SK-N-SH (cell line): ENCODE measurements at regions not wholly inside any gene's neighbourhood (a gene's known extent, or its start where the extent isn't known, plus 50 kb on each side); places are given as distances from the start of the nearest gene placed in this dataset.
"Not testable (repeated sequence)": the region's sequence is repeated elsewhere in the genome, so short reads cannot be mapped to it uniquely, and the experiment has no call there.

ENCODE experiments used
- CTCF ChIA-PET: fragments of 300-600, 350-600 bp; formaldehyde crosslinking; extraction: SDS; loops from one replicate; lab custom pipeline; 2021; lab: Yijun Ruan, JAX
- POLR2A ChIA-PET: fragments of 350-600 bp; sonication (Branson Sonifier 250); formaldehyde crosslinking; extraction: SDS; loops from one replicate; lab custom pipeline; 2020; ENCODE audit warnings: antibody characterized with exemption, inconsistent platforms; lab: Yijun Ruan, JAX
- DNase-seq: peaks from one replicate; pipeline ENCODE4 v3.0.0; 2012
- H2AFZ ChIP-seq: fragments of 200-600 bp; sonication (generic); 2 replicates; pipeline ENCODE4 v1.8.1; 2016; ENCODE audit warnings: antibody characterized with exemption, mild to moderate bottlenecking, low read depth
- H3F3A ChIP-seq: fragments of 200-600 bp; sonication (generic); replicated peaks from 2 replicates; pipeline ENCODE3; 2016; ENCODE audit warnings: antibody characterized with exemption, mild to moderate bottlenecking; ENCODE audit not compliant: insufficient read depth
- H3K27ac ChIP-seq, 2 experiments: fragments of 200-500 bp in 1 of 2; fragments of 200-600 bp in 1 of 2; sonication (Bioruptor generic) in 1 of 2; sonication (generic), shearing (Covaris generic) in 1 of 2; 2 replicates each; pipeline versions ENCODE4 v1.5.1 to v1.6.1; 2014 to 2016; ENCODE audit warnings: low read depth in 2 of 2, inconsistent platforms in 1 of 2, low read length in 1 of 2, mild to moderate bottlenecking in 1 of 2, mixed read lengths in 1 of 2
- H3K27me3 ChIP-seq: fragments of 200-600 bp; sonication (generic), shearing (Covaris generic); 2 replicates; pipeline ENCODE4 v1.6.1; 2016; ENCODE audit warnings: mixed run types; ENCODE audit not compliant: insufficient read depth
- H3K36me3 ChIP-seq, 2 experiments: fragments of 200-500 bp in 1 of 2; fragments of 200-600 bp in 1 of 2; sonication (Bioruptor generic) in 1 of 2; sonication (generic) in 1 of 2; replicated peaks in 1 of 2; 2 replicates each; pipeline versions ENCODE3 to v1.5.1; 2014 to 2016; ENCODE audit warnings: low read length in 1 of 2, mild to moderate bottlenecking in 1 of 2; ENCODE audit not compliant: insufficient read depth in 2 of 2, control insufficient read depth in 1 of 2
- H3K4me1 ChIP-seq, 2 experiments: fragments of 200-500 bp in 1 of 2; fragments of 200-600 bp in 1 of 2; sonication (Bioruptor generic) in 1 of 2; sonication (generic), shearing (Covaris generic) in 1 of 2; 2 replicates each; pipeline versions ENCODE4 v1.5.1 to v1.6.1; 2014 to 2016; ENCODE audit warnings: low read depth in 1 of 2, low read length in 1 of 2, mixed run types in 1 of 2; ENCODE audit not compliant: insufficient read depth in 2 of 2, control insufficient read depth in 1 of 2
- H3K4me2 ChIP-seq: fragments of 200-600 bp; sonication (generic), shearing (Covaris generic); 2 replicates; pipeline ENCODE4 v1.6.1; 2017; ENCODE audit warnings: mixed run types
- H3K4me3 ChIP-seq, 2 experiments: fragments of 200-500 bp in 1 of 2; fragments of 200-600 bp in 1 of 2; sonication (Bioruptor generic) in 1 of 2; sonication (generic), shearing (Covaris generic) in 1 of 2; 2 replicates each; pipeline versions ENCODE4 v1.5.1 to v1.8.1; 2014 to 2016; ENCODE audit warnings: low read depth in 2 of 2, inconsistent platforms in 1 of 2, low read length in 1 of 2, mild to moderate bottlenecking in 1 of 2, mixed read lengths in 1 of 2, moderate library complexity in 1 of 2
- H3K79me2 ChIP-seq: fragments of 200-600 bp; sonication (generic); 2 replicates; pipeline ENCODE4 v1.8.1; 2017; ENCODE audit warnings: mild to moderate bottlenecking; ENCODE audit not compliant: insufficient read depth
- H3K9ac ChIP-seq: fragments of 200-600 bp; sonication (generic); 2 replicates; pipeline ENCODE4 v1.6.1; 2017; ENCODE audit warnings: mixed run types
- H3K9me2 ChIP-seq: fragments of 200-600 bp; sonication (generic); 2 replicates; pipeline ENCODE4 v1.6.1; 2017; ENCODE audit warnings: mixed run types
- H3K9me3 ChIP-seq: fragments of 200-600 bp; sonication (generic); 2 replicates; pipeline ENCODE4 v1.6.1; 2017; ENCODE audit warnings: mixed run types, mild to moderate bottlenecking, moderate library complexity
- H4K20me1 ChIP-seq: fragments of 200-600 bp; sonication (generic); 2 replicates; pipeline ENCODE4 v1.6.1; 2017; ENCODE audit warnings: mild to moderate bottlenecking, mixed run types; ENCODE audit not compliant: insufficient read depth
- CTCF ChIP-seq: fragments of 200-600 bp; sonication (generic); IDR thresholded peaks from 2 replicates; pipeline ENCODE4 v1.6.1; 2017; ENCODE audit warnings: antibody characterized with exemption, mild to moderate bottlenecking, moderate library complexity
- EZH2phosphoT487 ChIP-seq: fragments of 200-600 bp; sonication (generic); IDR thresholded peaks from 2 replicates; pipeline ENCODE4 v1.6.1; 2017; ENCODE audit warnings: low read depth, mixed run types, mild to moderate bottlenecking, antibody characterized with exemption, moderate library complexity, borderline replicate concordance
- GABPA ChIP-seq: IDR thresholded peaks from 2 replicates; pipeline ENCODE4 v1.4.0; 2012; ENCODE audit warnings: low read depth, mild to moderate bottlenecking
- GATA2 ChIP-seq: sonication (generic); formaldehyde crosslinking; IDR thresholded peaks from 2 replicates; pipeline ENCODE4 v1.5.0; 2020; ENCODE audit warnings: mild to moderate bottlenecking, missing genetic modification reagents
- MAX ChIP-seq: IDR thresholded peaks from 2 replicates; pipeline ENCODE4 v1.4.0; 2012; ENCODE audit warnings: low read depth
- MXI1 ChIP-seq: IDR thresholded peaks from 2 replicates; pipeline ENCODE4 v1.6.1; 2012; ENCODE audit warnings: mild to moderate bottlenecking, low read depth, low read length, improper control_type of control experiment
- PBX3 ChIP-seq: IDR thresholded peaks from 2 replicates; pipeline ENCODE4; 2012
- REST ChIP-seq: IDR thresholded peaks from 2 replicates; pipeline ENCODE4 v1.6.1; 2012; ENCODE audit warnings: mild to moderate bottlenecking, low read depth, low read length, moderate library complexity
- TAF1 ChIP-seq: IDR thresholded peaks from 2 replicates; pipeline ENCODE4 v1.6.1; 2012; ENCODE audit warnings: low read depth, mild to moderate bottlenecking, low read length, moderate library complexity, borderline replicate concordance
- TCF12 ChIP-seq: IDR thresholded peaks from 2 replicates; pipeline ENCODE4 v1.4.0; 2012
- TEAD4 ChIP-seq: IDR thresholded peaks from 2 replicates; pipeline ENCODE4 v1.4.0; 2012; ENCODE audit warnings: mild to moderate bottlenecking, borderline replicate concordance; ENCODE audit not compliant: insufficient read depth
- USF1 ChIP-seq: IDR thresholded peaks from 2 replicates; pipeline ENCODE4 v1.4.0; 2012; ENCODE audit warnings: low read depth, borderline replicate concordance
- YY1 ChIP-seq: IDR thresholded peaks from 2 replicates; pipeline ENCODE4 v1.4.0; 2012; ENCODE audit warnings: low read depth, mild to moderate bottlenecking
- WGBS: methylation state at CpG from one replicate; pipeline ENCODE4 v1.1.6; 2017; ENCODE audit warnings: low lambda C conversion rate; 5-methylcytosine and 5-hydroxymethylcytosine counted together

- POLR2A ChIA-PET, result no interaction called here
- Histone ChIP-seq H3K27me3 (peaks cover 6% of the 10 kb centered on the region; the same call in 1 of the 2 replicates), H3K4me1 (no peaks in the 10 kb centered on the region), H2AFZ (no peak overlapping the region), H3K4me2 (no peak overlapping the region), H3K9ac (no peak overlapping the region), H3K36me3 (no peaks in the 10 kb centered on the region), H4K20me1 (no peaks in the 10 kb centered on the region), H3K9me2 (no peaks in the 10 kb centered on the region), H3K79me2 (no peaks in the 10 kb centered on the region), H3K27ac (no peak overlapping the region), H3K4me3 (no peak overlapping the region), H3F3A (no peaks in the 10 kb centered on the region), H3K9me3 (no peaks in the 10 kb centered on the region)
- TF ChIP-seq EZH2phosphoT487, result no peak
- no peak for TF ChIP-seq USF1
- no peak for TF ChIP-seq MAX
- DNase-seq, result no peak
- CTCF ChIA-PET, result no interaction called here
- 0% methylated on average over 8 of the region's 11 CpGs for WGBS
Measured at GRCh38 chr13:18964942-18965341, 216.7 kb downstream of the TUBA3C start.

- H4K20me1 ChIP-seq, H3K27me3 ChIP-seq, CTCF ChIA-PET, H3K79me2 ChIP-seq, H3K36me3 ChIP-seq, H3K4me2 ChIP-seq, H3K9ac ChIP-seq, H2AFZ ChIP-seq, H3K4me3 ChIP-seq, DNase-seq, H3K4me1 ChIP-seq, H3K9me3 ChIP-seq, H3K9me2 ChIP-seq, H3K27ac ChIP-seq, H3F3A ChIP-seq, POLR2A ChIA-PET: not testable (repeated sequence)
- 6% methylated on average over 6 of the region's 10 CpGs for WGBS
Measured at GRCh38 chr13:18963684-18964083, 217.9 kb downstream of the TUBA3C start.

- H4K20me1 ChIP-seq, result no peaks in the 10 kb centered on the region
- DNase-seq, result no peak
- ChIA-PET CTCF (no interaction called here), POLR2A (no interaction called here)
- no peak overlapping the region for H3K4me3 ChIP-seq
- no peak overlapping the region for H2AFZ ChIP-seq
- H3K36me3 ChIP-seq, result no peaks in the 10 kb centered on the region
- no peaks in the 10 kb centered on the region for H3F3A ChIP-seq
- H3K79me2 ChIP-seq, result no peaks in the 10 kb centered on the region
- 3% methylated on average over 8 of the region's 16 CpGs for WGBS
- no peaks in the 10 kb centered on the region for H3K4me1 ChIP-seq
- no peaks in the 10 kb centered on the region; the same call in 1 of the 2 replicates for H3K27me3 ChIP-seq
- no peak overlapping the region for H3K27ac ChIP-seq
- H3K4me2 ChIP-seq, result no peak overlapping the region
- H3K9ac ChIP-seq, result no peak overlapping the region
- no peaks in the 10 kb centered on the region for H3K9me3 ChIP-seq
- no peaks in the 10 kb centered on the region for H3K9me2 ChIP-seq
- TF ChIP-seq USF1 (no peak), GABPA (no peak), YY1 (no peak), TAF1 (no peak), TEAD4 (no peak), PBX3 (no peak), MXI1 (no peak), REST (no peak), TCF12 (no peak), CTCF (no peak), GATA2 (no peak)
Measured at GRCh38 chr13:18962168-18962734, 219.4 kb downstream of the TUBA3C start.
